Activated T-cell treated with anti-CD3 and anti-CD28 coated beads for 4 hours (primary cell): ENCODE measurements at regions not wholly inside any gene's neighbourhood (a gene's known extent, or its start where the extent isn't known, plus 50 kb on each side); places are given as distances from the start of the nearest gene placed in this dataset.

Experiments
- DNase-seq: peaks from one replicate; pipeline ENCODE4 v3.0.0-alpha.2; 2020

- no peak for DNase-seq
Observed at GRCh38 chr14:106822905-106823304, 1296.5 kb downstream of the TMEM121 start.

GRCh38 chr14:106823552-106823951 is 1297.2 kb downstream of the TMEM121 start:
- no peak for DNase-seq

DNA sequence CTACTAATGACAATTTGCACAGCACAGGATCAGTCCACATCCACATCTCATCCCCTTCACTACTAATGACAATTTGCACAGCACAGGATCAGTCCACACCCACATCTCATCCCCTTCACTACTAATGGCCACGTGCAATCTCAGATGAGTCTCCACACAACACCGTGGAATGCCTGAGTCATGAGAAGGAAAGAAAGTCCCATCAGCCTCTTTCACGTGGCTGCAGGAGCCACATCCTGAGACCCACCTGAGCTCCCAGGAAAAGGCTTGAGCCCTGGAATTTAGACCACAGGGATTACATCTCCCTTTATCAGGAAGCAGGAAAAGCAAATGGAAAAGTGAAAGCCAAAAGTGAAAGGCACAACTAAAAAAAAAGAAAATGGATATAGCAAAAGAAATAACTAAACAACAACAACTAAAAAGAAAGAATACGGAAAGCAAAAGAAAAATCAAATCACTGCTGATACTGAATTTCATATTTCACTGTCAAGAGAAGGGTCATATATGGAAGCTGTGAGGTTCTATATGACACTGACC is 1300.5 kb downstream of the TMEM121 start:
- DNase-seq: no peak

GRCh38 chr14:106831322-106831720 is 1304.9 kb downstream of the TMEM121 start:
- peak; percentile 35 for DNase-seq

DNA sequence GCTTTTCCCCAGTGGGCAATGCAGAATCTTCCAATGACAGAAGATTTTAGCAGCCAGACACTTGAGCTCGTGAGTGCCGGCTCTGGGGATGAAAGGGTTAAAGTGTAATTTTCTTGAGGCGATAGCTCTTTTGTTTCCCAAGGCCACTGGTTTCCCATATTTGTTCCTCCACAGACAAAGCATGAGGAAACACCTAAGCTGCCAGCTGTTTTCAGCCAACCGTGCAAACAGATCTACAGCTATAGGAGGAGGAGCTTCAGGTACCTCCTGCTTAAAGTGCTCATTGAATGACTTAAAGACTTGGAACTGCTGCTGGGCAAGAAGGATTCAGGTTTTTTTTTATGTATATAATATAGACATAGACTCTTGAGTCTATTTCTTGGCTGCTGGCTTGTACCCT is 1311.5 kb downstream of the TMEM121 start:
- no peak for DNase-seq

- no peak for DNase-seq
Observed at GRCh38 chr14:106838991-106839769, 1312.8 kb downstream of the TMEM121 start.

GRCh38 chr14:106840258-106840657 is 1313.9 kb downstream of the TMEM121 start:
- no peak for DNase-seq

DNA sequence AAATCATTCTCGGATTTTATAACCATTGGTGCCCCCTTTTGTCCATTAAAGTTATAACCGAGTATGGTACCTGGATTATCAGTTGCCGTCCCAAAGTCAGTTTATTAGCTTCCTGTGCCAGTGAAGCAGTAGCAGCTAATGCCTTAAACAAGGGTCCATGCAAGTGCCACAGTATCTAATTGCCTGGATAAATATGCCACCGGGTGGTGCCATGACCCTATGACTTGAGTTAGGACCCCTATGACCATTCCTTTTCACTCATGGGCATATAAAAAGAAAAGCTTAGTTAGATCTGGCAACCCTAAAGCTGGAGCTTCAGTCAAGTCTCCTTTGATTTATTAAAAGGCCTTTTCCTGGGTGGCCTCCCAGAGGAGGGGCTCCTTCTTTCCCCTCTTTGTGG is 1314.6 kb downstream of the TMEM121 start:
- no peak for DNase-seq

DNA sequence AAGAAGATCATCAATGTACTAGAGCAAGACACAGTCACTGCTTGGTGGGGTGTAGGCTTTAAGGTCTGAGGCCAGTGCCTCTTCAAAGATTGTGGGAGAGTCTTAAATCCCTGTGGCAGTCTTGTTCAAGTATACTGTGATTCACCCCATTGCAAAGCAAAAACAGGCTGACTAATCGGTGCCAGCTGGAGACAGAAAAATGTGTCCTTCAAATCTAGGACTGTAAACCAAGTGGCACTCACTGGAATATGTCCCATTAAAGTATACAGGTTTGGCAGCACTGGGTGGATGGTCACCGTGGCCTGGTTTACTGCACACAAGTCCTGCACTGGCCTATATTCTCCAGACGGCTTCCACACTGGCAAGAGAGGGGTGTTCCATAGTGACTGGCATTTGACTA is 1315.3 kb downstream of the TMEM121 start:
- no peak for DNase-seq

DNA sequence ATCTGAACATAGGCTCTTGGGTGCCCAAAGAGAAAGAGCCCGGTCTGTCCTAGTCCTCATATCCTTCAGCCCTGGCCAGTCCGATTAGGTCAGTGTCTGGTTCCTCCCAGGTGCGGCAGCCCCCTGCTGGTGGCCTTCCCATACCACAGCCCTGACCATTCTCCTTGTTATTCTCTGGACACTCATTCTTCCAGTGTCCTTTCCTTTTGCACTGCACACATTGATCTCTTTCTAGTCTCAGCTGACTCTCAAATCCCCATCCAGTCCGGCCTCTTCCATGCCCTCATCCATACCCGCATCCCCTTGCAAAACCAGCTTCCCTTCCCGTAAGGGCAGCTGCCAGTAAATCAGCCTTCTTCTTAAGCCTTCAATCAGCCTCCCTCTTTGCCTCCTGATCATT is 1316.3 kb downstream of the TMEM121 start:
- no peak for DNase-seq

GRCh38 chr14:106843386-106843785 is 1317.0 kb downstream of the TMEM121 start:
- DNase-seq: no peak

- DNase-seq: no peak
Observed at GRCh38 chr14:106843951-106844483, 1317.6 kb downstream of the TMEM121 start.

DNA sequence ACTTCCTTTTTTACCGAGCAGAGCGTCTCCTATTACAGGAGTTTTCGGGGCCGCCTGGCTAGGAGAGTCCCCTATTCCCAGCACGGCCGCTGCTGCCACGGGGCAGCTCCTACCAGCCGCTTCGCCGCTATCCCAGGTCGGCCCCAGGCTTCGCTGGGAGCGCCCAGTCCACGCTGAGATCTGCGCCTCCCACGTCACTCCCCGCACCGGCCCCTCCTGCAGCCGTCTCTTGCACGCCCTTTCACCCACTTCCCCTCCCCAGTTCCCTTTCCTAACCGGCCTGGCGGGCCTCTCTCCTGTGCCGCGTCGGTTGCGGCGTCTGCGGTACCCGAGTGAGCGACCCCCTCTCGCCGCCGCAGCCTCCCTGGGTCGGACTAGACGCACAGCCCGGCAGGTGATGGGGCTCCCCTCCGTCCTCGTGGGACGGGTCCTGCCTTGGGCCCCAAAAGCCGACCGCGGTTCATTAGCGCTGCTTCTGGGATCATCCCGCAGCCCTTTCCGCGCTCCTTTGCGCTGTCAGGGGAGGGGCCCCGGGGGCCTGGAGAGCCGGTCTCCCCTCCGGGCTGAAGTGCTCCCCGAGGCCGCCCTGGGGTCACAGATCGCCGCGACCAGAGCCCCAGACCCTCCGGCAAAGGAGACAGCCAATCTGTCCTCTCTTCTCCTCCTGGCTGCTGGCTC is 1318.4 kb downstream of the TMEM121 start:
- peak; percentile 52 for DNase-seq

GRCh38 chr14:106845286-106846087 is 1319.1 kb downstream of the TMEM121 start:
- DNase-seq: peak; percentile 40

DNA sequence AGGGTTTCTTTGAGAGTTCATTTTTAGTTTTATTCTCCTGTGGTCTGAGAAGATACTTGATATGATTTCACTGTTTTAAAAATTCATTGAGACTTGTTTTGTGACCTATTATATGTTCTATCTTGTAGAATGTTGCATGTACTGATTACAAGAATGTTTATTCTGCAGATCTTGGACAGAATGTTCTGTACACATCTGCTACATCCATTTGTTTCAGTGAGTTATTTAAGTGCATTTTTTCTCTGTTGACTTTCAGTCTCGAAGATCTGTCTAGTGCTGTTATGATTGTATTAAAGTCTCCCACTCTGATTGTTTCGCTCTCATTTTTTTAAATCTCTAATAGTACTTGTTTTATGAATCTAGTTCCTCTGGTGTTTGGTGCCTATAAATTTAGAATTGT is 1319.8 kb downstream of the TMEM121 start:
- no peak for DNase-seq

DNA sequence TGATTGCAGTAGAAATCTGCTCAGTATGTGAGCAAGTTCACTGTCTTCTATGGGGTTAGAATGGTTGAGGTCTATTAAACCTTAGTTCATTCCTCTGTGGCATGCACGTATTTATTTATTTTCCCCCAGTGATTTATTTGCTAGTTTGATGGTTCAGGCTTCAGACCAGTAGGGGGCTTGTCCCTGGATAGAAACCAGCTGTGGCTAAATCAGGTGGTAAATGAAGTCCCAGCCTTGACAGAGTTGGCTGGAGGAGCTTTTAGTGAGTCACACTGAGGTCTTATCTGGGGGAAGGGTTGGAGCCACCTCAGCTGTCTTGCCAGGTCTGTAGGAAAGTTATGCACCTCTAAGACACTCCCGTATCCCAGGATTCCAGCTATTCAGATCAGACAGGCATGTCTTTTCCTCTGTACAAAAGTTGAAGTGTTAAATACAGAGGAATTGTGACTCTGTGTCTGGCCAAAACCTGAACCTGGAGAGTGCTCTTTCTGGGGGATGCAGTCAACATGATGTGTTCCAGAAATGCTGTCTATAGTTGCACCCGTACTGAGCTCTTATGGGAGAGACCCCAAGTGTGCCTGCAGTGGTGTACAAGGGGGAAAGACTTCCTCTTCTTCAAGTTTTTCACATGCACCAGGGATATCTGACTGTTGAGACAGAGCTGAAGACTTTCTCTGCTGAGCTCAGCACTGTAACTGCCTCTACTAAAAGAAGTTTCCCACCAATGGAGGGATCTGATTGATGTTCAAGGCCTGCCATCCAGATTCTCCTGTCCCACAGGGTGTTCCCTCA is 1322.1 kb downstream of the TMEM121 start:
- no peak for DNase-seq

- DNase-seq: no peak
Observed at GRCh38 chr14:106850913-106851825, 1324.8 kb downstream of the TMEM121 start.

- DNase-seq: peak; percentile 85
Observed at GRCh38 chr14:106872611-106873446, 1346.4 kb downstream of the TMEM121 start.

- no peak for DNase-seq
Observed at GRCh38 chr14:106874350-106874749, 1348.0 kb downstream of the TMEM121 start.

DNA sequence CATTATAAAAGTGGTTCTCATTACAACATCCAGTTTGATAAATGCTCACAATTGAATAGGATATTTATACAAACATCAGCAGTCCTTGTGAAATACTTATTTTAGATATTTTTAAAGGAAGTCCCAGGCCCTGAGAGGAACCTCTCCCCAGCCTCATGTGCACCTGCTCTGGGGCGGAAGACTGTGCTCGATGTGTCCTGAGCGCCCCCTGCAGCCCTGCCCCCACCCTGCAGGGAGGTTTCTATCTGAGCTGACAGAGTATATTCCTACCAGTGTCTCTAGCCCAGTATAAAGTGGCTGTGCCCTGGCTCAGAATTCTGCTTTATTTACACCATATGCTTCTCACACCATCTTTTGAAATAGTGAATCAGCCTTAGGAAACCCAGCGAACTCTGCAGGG is 1349.1 kb downstream of the TMEM121 start:
- no peak for DNase-seq
